ENCODE measurements at regions not wholly inside any gene's neighbourhood (a gene's known extent, or its start where the extent isn't known, plus 50 kb on each side); places are given as distances from the start of the nearest gene placed in this dataset.

GRCh38 chr4:159481936-159482335, 379.1 kb downstream of the RAPGEF2 start:
- no peak for TF ChIP-seq POLR2A (IDR thresholded peaks at IDR 0.05)
- TF ChIP-seq, protein P1, sequence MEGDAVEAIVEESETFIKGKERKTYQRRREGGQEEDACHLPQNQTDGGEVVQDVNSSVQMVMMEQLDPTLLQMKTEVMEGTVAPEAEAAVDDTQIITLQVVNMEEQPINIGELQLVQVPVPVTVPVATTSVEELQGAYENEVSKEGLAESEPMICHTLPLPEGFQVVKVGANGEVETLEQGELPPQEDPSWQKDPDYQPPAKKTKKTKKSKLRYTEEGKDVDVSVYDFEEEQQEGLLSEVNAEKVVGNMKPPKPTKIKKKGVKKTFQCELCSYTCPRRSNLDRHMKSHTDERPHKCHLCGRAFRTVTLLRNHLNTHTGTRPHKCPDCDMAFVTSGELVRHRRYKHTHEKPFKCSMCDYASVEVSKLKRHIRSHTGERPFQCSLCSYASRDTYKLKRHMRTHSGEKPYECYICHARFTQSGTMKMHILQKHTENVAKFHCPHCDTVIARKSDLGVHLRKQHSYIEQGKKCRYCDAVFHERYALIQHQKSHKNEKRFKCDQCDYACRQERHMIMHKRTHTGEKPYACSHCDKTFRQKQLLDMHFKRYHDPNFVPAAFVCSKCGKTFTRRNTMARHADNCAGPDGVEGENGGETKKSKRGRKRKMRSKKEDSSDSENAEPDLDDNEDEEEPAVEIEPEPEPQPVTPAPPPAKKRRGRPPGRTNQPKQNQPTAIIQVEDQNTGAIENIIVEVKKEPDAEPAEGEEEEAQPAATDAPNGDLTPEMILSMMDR (IDR thresholded peaks at IDR 0.05): no peak
- TF ChIP-seq EP300 (IDR thresholded peaks at IDR 0.05): no peak

Measured in ovary (tissue), 3 donors.